Endothelial cell of umbilical vein (primary cell): ENCODE measurements at regions not wholly inside any gene's neighbourhood (a gene's known extent, or its start where the extent isn't known, plus 50 kb on each side); places are given as distances from the start of the nearest gene placed in this dataset.

Source experiments
- BruUV-seq: library from RNA; stranded (reverse); fragments of 400-500 nt; replicated peaks from 2 replicates; lab custom pipeline; 2021; lab: Mats Ljungman, UMichigan
- CTCF ChIA-PET: fragments of 300-600, 350-600 bp; sonication (Branson Sonifier 250); formaldehyde crosslinking; loops from one replicate; lab custom pipeline; 2021; ENCODE audit warnings: antibody characterized with exemption, inconsistent platforms; lab: Charles Lee
- POLR2A ChIA-PET: fragments of 300-600, 350-600 bp; sonication (Branson Sonifier 250); formaldehyde crosslinking; loops from one replicate; lab custom pipeline; 2021; ENCODE audit warnings: antibody characterized with exemption, inconsistent platforms; lab: Charles Lee
- DNase-seq: peaks from one replicate; pipeline ENCODE4 v3.0.0-alpha.2; 2011; ENCODE audit warnings: low read depth, low spot score
- FAIRE-seq: peaks from 2 replicates; lab custom pipeline; 2011; peaks lifted over from hg19 to GRCh38; lab: Jason Lieb, UNC
- H2AFZ ChIP-seq: 2 replicates; pipeline ENCODE4 v1.6.0; 2012; ENCODE audit warnings: low read depth, low read length, control low read depth, inconsistent platforms
- H3K27ac ChIP-seq: 2 replicates; pipeline ENCODE4 v1.5.1; 2011; ENCODE audit warnings: low read depth, mild to moderate bottlenecking, control low read depth, low read length, moderate library complexity; ENCODE audit not compliant: insufficient read depth
- H3K27me3 ChIP-seq, 2 experiments: 2 replicates each; pipeline versions ENCODE4 v1.6.0 to v1.6.1; 2011; ENCODE audit warnings: low read length in 2 of 2, mixed read lengths in 1 of 2; ENCODE audit not compliant: control insufficient read depth in 2 of 2, insufficient read depth in 2 of 2
- H3K36me3 ChIP-seq, 2 experiments: 2 replicates in 1 of 2; 3 replicates in 1 of 2; pipeline ENCODE4 v1.5.1; 2011; ENCODE audit warnings: low read length in 2 of 2, mild to moderate bottlenecking in 1 of 2, moderate library complexity in 1 of 2; ENCODE audit not compliant: control insufficient read depth in 2 of 2, insufficient read depth in 2 of 2; ENCODE audit errors: extremely low read depth in 1 of 2
- H3K4me1 ChIP-seq: 3 replicates; pipeline ENCODE4 v1.5.1; 2011; ENCODE audit warnings: mild to moderate bottlenecking, low read length; ENCODE audit not compliant: control insufficient read depth, insufficient read depth; ENCODE audit errors: extremely low read depth
- H3K4me2 ChIP-seq: 2 replicates; pipeline ENCODE4 v1.6.1; 2011; ENCODE audit warnings: low read length, control low read depth, mixed read lengths; ENCODE audit not compliant: insufficient read depth
- H3K4me3 ChIP-seq, 3 experiments: fragments of 200-600 bp in 1 of 3; sonication (generic), shearing (Covaris generic) in 1 of 3; replicated peaks in 1 of 3; 2 replicates each; pipeline ENCODE4 v1.5.1; 2011 to 2016; ENCODE audit warnings: control low read depth in 3 of 3, low read length in 3 of 3, mild to moderate bottlenecking in 2 of 3, inconsistent platforms in 1 of 3, low read depth in 1 of 3, moderate library complexity in 1 of 3; ENCODE audit not compliant: insufficient read depth in 1 of 3
- H3K79me2 ChIP-seq: 2 replicates; pipeline ENCODE4 v1.6.0; 2012; ENCODE audit warnings: low read length, inconsistent platforms; ENCODE audit not compliant: control insufficient read depth, insufficient read depth
- H3K9ac ChIP-seq: replicated peaks from 2 replicates; pipeline ENCODE3; 2011; ENCODE audit warnings: low read length, control low read depth; ENCODE audit not compliant: insufficient read depth; ENCODE audit errors: extremely low read depth
- H3K9me1 ChIP-seq: replicated peaks from 3 replicates; pipeline ENCODE4 v1.6.0; 2011; ENCODE audit warnings: mild to moderate bottlenecking, low read length; ENCODE audit not compliant: control insufficient read depth, insufficient read depth; ENCODE audit errors: extremely low read depth
- H3K9me3 ChIP-seq: replicated peaks from 2 replicates; pipeline ENCODE4 v1.5.1; 2012; ENCODE audit warnings: low read length, inconsistent platforms; ENCODE audit not compliant: control insufficient read depth, insufficient read depth
- H4K20me1 ChIP-seq: replicated peaks from 2 replicates; pipeline ENCODE3; 2011; ENCODE audit warnings: mild to moderate bottlenecking, low read length; ENCODE audit not compliant: control insufficient read depth, insufficient read depth; ENCODE audit errors: extremely low read depth
- CTCF ChIP-seq, 2 donors: IDR thresholded peaks; 1 replicate in 1 of 2; 2 replicates in 1 of 2; pipeline ENCODE4 v1.5.1; 2011; ENCODE audit warnings: low read length in 2 of 2, mild to moderate bottlenecking in 2 of 2, moderate library complexity in 2 of 2, control low read depth in 1 of 2, inconsistent platforms in 1 of 2, low read depth in 1 of 2; ENCODE audit not compliant: insufficient read depth in 1 of 2; ENCODE audit errors: extremely low read depth in 1 of 2
- EZH2 ChIP-seq: IDR thresholded peaks from 2 replicates; pipeline ENCODE4 v1.6.1; 2012; ENCODE audit warnings: borderline replicate concordance, low read depth, mild to moderate bottlenecking, moderate library complexity, low read length, inconsistent platforms; ENCODE audit not compliant: severe bottlenecking
- MAX ChIP-seq: IDR thresholded peaks from 2 replicates; pipeline ENCODE4 v1.6.1; 2011; ENCODE audit not compliant: insufficient read depth, insufficient read length
- MYC ChIP-seq: IDR thresholded peaks from one replicate; pipeline ENCODE4 v1.6.1; 2011; ENCODE audit warnings: mild to moderate bottlenecking, low read depth, low read length
- POLR2AphosphoS5 ChIP-seq: IDR thresholded peaks from 2 replicates; pipeline ENCODE4 v1.6.1; 2012; ENCODE audit warnings: low read depth, mild to moderate bottlenecking, control low read depth, low read length, moderate library complexity; ENCODE audit not compliant: insufficient read depth
- dilution Hi-C: fragments of 300-500 bp; cut with MboI; formaldehyde crosslinking; loops from one replicate; pipeline ENCODE4 v1.15.0; 2019; ENCODE audit warnings: low sequenced_read_pairs; ENCODE audit not compliant: extremely low pct_ligation_motif_present
- intact Hi-C: fragments of 100-400 bp; cut with micrococcal nuclease; formaldehyde crosslinking; loops from one replicate; pipeline ENCODE4 v1.10.0; 2022

GRCh38 chr5:65068410-65068809 is 299.7 kb downstream of the CWC27 start:
- POLR2A ChIA-PET, result no interaction called here
- no TSS peak for BruUV-seq

More at GRCh38 chr5:65068410-65068809, 299.7 kb downstream of the CWC27 start:
- FAIRE-seq (no peak), DNase-seq (no peak)
- no peak overlapping the region for H3K9ac ChIP-seq
- no peaks in the 10 kb centered on the region for H3K9me3 ChIP-seq
- CTCF ChIA-PET, result no interaction called here
- no peak overlapping the region for H2AFZ ChIP-seq
- no peaks in the 10 kb centered on the region for H3K36me3 ChIP-seq
- H4K20me1 ChIP-seq, result no peaks in the 10 kb centered on the region
- dilution Hi-C loops, result no loop called here
- H3K4me3 ChIP-seq, result no peak overlapping the region
- no peaks in the 10 kb centered on the region for H3K9me1 ChIP-seq
- H3K4me1 ChIP-seq, result peaks cover 2% of the 10 kb centered on the region
- intact Hi-C loops, result no loop called here
- H3K27ac ChIP-seq, result no peak overlapping the region
- no peak for TF ChIP-seq MYC
- no peak for TF ChIP-seq MAX
- no peak for TF ChIP-seq CTCF (IDR thresholded peaks at IDR 0.05; ENCODE audit: extremely low read depth in 1 of 2, insufficient read depth in 1 of 2, low read depth in 1 of 2, low read length in 2 of 2)
- TF ChIP-seq EZH2, result no peak
- no peak for TF ChIP-seq POLR2AphosphoS5
- no peak overlapping the region for H3K4me2 ChIP-seq
- no peaks in the 10 kb centered on the region for H3K27me3 ChIP-seq
- H3K79me2 ChIP-seq, result no peaks in the 10 kb centered on the region
